ENCODE measurements at regions not wholly inside any gene's neighbourhood (a gene's known extent, or its start where the extent isn't known, plus 50 kb on each side); places are given as distances from the start of the nearest gene placed in this dataset.
"Not testable (repeated sequence)": the region's sequence is repeated elsewhere in the genome, so short reads cannot be mapped to it uniquely, and the experiment has no call there.

DNA sequence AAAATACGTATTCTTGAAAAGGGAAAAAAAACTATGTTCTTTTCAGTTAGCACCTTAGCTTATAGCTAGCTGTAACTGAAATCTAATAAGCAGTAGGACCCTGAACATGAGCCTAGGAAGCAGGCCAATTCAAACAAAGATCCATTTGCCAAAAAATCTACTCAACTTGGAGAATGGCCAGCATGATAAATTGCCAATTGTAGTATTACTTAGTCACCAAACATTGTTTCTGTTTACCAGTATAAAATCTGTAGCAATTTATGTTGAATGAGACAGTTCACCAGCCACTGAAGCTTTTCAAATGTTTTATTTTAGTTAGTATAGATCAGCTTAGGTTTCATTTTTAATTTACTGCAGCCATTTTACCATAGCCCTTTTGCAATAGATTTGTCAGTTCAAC lies 323.6 kb upstream of the DIPK2B start:
- no peak for DNase-seq

DNA sequence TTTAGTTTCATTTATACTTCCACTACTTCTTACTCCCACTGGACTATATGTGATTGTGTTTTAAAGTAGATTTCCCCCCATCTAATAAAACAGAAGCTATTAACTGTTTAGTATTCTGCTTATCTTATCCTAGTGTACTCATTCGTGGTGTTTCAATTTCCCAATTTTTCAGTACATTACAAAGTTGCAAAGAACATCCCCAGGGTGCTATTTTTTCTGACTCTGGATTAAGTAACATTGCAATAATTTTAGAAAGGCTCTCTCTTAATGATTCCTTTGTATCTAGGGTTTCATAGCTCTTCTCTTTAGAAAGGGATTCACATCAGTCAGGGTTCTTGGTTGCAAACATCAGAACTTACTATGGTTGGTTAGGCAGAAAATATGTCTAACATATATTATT lies 317.9 kb upstream of the DIPK2B start:
- no peak for DNase-seq

- no peak for DNase-seq
Measured at GRCh38 chrX:45517090-45517973, 316.7 kb upstream of the DIPK2B start.

- DNase-seq, result no peak
Measured at GRCh38 chrX:45515262-45516215, 314.9 kb upstream of the DIPK2B start.

DNA sequence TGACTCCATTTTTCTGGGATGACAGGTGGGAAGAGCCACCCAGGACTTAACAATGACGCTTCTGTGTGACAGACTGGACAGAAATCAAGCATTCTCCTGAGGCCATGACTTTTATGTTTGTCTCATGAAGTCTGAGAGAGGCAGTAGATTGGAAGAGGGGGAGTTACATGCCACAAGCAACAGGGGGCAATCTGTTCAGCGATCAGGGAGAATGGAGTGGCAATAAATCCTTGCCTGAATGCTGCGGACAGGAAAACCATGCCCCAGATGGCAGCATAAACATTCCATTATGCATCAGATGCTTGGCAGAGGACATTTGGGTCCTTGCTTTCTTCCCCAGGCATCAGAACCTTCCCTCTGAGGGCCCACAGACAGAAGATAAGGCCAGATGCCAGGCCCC lies 312.4 kb upstream of the DIPK2B start:
- DNase-seq, result no peak

DNA sequence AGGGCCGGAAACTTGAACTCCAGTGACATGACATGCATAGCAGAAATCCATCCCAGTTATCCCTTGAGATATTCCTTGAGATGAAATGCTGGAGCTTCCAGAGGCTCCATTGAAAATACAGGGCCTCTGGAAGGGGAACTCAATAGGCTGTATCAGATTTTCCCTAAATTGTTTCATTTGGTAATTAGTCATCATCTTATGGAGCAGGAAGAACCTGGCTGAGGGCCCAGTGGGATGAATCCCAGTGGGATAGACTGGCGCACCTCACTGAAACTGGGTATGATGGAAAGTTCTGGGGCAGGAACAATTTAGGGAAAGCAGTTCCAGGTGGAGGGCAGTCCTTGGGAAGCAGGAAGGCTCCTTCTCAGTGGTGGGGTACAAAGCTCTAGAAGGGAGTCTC lies 307.8 kb upstream of the DIPK2B start:
- no peak for DNase-seq

- DNase-seq, result no peak
Measured at GRCh38 chrX:45506149-45506730, 305.6 kb upstream of the DIPK2B start.

DNA sequence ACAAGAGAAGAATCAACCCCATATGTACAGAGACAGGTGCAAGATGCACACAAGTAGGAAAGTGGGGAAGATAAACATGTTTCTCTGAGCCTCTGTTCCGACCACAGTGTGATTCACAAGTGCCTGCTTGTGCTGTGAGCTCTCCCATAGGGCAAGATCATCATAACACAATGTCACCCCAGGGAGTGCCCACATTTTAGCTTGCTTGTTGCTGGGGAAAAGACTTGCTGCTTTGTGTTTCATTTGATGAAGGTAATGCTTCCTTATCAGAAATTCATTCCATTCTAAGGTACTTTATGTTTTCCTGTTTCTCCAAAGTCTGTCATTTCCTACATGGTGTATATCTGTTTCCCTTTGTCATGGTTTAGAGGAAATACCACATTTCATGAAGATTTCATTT lies 304.5 kb upstream of the DIPK2B start:
- DNase-seq, result no peak

- not testable (repeated sequence) for DNase-seq
Measured at GRCh38 chrX:45503787-45504362, 303.2 kb upstream of the DIPK2B start.

DNA sequence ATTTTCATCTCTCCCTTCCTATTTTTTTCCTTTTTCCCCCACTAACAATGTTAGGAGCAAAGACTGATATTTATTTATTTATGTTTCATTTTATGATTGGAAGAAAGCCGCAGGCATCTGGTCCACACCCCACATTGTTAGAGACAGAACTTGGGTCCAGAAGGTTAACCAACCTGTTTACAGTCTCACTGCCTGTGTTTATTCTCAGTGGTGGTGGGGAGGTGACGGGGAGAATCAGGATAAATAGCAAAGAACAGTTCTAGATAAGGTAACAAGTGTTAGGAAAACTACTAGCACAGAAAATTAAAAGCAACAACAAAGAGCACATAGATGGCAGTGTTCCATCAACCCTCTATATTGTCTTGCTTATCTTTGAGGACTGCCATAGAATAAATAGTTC lies 301.7 kb upstream of the DIPK2B start:
- no peak for DNase-seq

DNA sequence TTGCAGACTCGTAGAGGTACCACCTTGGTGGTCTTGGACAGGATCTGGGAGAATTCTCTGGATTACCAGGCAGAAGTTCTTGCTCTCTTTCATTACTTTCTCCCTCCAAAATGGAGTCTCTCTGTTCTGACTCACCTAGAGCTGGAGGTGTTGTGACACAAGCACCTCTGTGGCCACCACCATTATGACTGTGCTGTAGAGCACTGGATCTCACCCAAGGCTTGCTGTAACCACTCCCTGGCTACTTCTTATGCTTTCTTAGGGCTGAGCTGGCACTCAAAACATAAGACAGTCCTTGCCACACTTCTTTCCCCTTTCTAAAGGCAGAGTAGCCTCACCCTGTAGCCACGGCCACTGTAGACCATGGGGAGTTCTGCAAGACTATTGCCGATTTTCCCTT lies 296.6 kb upstream of the DIPK2B start:
- DNase-seq, result no peak

- DNase-seq, result no peak
Measured at GRCh38 chrX:45485719-45486118, 285.0 kb upstream of the DIPK2B start.

GRCh38 chrX:45479835-45480422 lies 279.3 kb upstream of the DIPK2B start:
- no peak for DNase-seq

DNA sequence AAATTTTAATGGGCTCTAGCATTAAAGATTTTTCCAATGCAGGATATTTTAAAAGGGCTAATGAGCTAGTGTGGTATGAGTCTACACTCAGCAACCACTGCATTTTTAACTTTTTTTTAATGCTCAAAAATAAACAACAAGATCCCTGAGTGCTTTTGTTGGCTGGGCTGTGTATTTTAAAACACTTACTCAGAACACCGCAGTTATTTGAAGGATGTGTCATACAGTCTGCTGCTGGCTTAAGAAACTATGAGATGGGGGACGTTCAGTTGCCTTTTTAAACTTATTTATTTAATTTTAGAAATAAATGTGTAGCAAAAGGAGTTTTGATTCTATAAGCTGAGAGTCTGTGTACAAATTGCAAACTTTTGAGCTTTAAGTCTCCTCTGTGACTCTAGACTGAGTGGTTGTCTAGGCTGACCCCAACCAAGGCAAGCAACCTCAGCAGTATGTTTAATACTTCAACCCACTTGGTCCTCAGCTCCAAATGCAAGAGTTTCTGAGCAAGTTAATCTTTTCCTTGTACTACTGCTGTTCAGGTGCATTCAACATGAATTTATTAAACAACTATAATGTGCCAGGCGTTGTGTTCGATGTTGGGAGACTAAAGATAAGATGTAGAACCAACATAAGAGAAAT lies 278.6 kb upstream of the DIPK2B start:
- no peak for DNase-seq

- no peak for DNase-seq
Measured at GRCh38 chrX:45472968-45473367, 272.3 kb upstream of the DIPK2B start.

- not testable (repeated sequence) for DNase-seq
Measured at GRCh38 chrX:45467537-45467936, 266.9 kb upstream of the DIPK2B start.

- not testable (repeated sequence) for DNase-seq
Measured at GRCh38 chrX:45455732-45456131, 255.1 kb upstream of the DIPK2B start.

- no peak for DNase-seq
Measured at GRCh38 chrX:45454290-45454689, 253.6 kb upstream of the DIPK2B start.

DNA sequence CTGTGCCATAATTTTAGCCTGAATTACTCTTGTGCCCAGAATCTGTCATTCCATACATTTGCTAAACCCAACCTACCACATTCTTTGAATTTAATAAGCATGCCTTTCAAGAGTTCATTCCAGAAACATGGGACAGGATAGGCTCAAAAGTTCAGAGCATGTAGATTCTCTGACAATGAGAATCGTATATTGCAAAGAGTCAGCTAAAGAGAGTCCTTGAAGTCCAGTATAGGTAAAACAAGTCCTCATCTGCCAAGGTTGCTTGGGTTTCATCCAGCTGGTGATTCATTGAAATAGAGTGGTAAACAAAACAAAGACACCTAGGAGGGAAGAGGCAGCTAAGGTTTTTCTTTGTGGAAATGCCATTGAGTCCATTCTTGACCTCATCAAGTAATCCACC lies 249.3 kb upstream of the DIPK2B start:
- DNase-seq, result no peak

GRCh38 chrX:45447995-45448394 lies 247.3 kb upstream of the DIPK2B start:
- no peak for DNase-seq

GRCh38 chrX:45447331-45447730 lies 246.7 kb upstream of the DIPK2B start:
- no peak for DNase-seq

DNA sequence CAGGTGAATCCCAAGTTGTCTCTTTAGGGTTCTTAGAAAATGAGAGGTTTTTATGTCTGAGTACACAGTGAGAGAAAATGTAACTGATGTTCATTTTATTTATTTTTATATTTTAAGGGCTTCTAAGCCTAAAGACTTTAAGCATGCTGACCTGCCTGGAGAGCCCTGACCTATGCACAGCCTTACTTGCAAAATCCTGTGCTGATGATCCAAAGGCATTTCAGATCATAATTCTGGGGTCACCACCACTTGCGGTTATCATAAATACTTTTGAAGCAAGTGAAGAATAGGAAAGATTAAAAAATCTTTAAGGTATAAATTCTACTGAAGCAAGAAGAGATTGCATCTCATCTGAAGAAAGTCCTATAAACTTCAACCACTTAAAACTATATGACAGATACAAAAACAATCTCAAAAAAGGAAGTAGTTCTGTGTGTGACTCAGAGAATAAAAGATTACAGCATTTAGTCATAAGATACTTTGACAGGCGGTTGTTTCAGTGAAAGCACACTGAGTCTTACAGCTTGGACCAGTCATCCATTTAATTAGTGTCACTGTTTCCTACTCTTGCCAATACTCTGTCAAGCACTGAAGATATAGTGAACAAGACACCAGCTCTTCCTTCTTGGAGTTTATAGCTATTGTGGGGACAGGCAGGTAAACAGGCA lies 245.2 kb upstream of the DIPK2B start:
- no peak for DNase-seq
